HG02798 (cell line): ENCODE measurements at regions not wholly inside any gene's neighbourhood (a gene's known extent, or its start where the extent isn't known, plus 50 kb on each side); places are given as distances from the start of the nearest gene placed in this dataset.

Source experiments
- ATAC-seq: cut with Tn5 transposase; IDR thresholded peaks from one replicate; pipeline ENCODE4 v1.9.1; 2021; ENCODE audit warnings: mild to moderate bottlenecking; ENCODE audit not compliant: unreplicated experiment, poor library complexity

GRCh38 chrX:5829469-5829868, 399.2 kb downstream of the NLGN4X start:
- ATAC-seq: no peak

- ATAC-seq: no peak
Observed at GRCh38 chrX:5829060-5829459, 399.6 kb downstream of the NLGN4X start.

- ATAC-seq: no peak
Observed at GRCh38 chrX:5823903-5824302, 404.8 kb downstream of the NLGN4X start.

- no peak for ATAC-seq
Observed at GRCh38 chrX:5810636-5811035, 418.0 kb downstream of the NLGN4X start.

GRCh38 chrX:5807181-5807580, 421.5 kb downstream of the NLGN4X start:
- no peak for ATAC-seq

GRCh38 chrX:5802391-5802790, 426.3 kb downstream of the NLGN4X start:
- ATAC-seq: no peak

- no peak for ATAC-seq
Observed at GRCh38 chrX:5791721-5792120, 436.9 kb downstream of the NLGN4X start.

- no peak for ATAC-seq
Observed at GRCh38 chrX:5788910-5789309, 439.8 kb downstream of the NLGN4X start.

- no peak for ATAC-seq
Observed at GRCh38 chrX:5780821-5781220, 447.8 kb downstream of the NLGN4X start.

GRCh38 chrX:5775846-5776430, 452.7 kb downstream of the NLGN4X start:
- ATAC-seq: no peak

GRCh38 chrX:5774446-5774845, 454.2 kb downstream of the NLGN4X start:
- ATAC-seq: no peak

GRCh38 chrX:5771441-5771840, 457.2 kb downstream of the NLGN4X start:
- ATAC-seq: no peak

GRCh38 chrX:5756616-5757015, 472.1 kb downstream of the NLGN4X start:
- ATAC-seq: no peak

GRCh38 chrX:5753291-5753690, 475.4 kb downstream of the NLGN4X start:
- ATAC-seq: no peak

GRCh38 chrX:5752831-5753230, 475.8 kb downstream of the NLGN4X start:
- no peak for ATAC-seq

GRCh38 chrX:5748586-5749150, 480.0 kb downstream of the NLGN4X start:
- ATAC-seq: no peak

GRCh38 chrX:5746231-5746630, 482.4 kb downstream of the NLGN4X start:
- no peak for ATAC-seq

- ATAC-seq: no peak
Observed at GRCh38 chrX:5733501-5733900, 495.2 kb downstream of the NLGN4X start.

- ATAC-seq: no peak
Observed at GRCh38 chrX:5730556-5730955, 498.1 kb downstream of the NLGN4X start.

- ATAC-seq: no peak
Observed at GRCh38 chrX:5726224-5726623, 502.4 kb downstream of the NLGN4X start.

- ATAC-seq: no peak
Observed at GRCh38 chrX:5724123-5724522, 504.5 kb downstream of the NLGN4X start.

- no peak for ATAC-seq
Observed at GRCh38 chrX:5718651-5719050, 510.0 kb downstream of the NLGN4X start.

GRCh38 chrX:5716666-5717065, 512.0 kb downstream of the NLGN4X start:
- no peak for ATAC-seq
